AG09319 (cell line): ENCODE measurements at regions not wholly inside any gene's neighbourhood (a gene's known extent, or its start where the extent isn't known, plus 50 kb on each side); places are given as distances from the start of the nearest gene placed in this dataset.
A peak's percentile ranks its signal among the peaks of the same experiment; 100 is the strongest.

Source experiments
- DNase-seq: peaks from one replicate; pipeline ENCODE4 v3.0.0-alpha.2; 2010; ENCODE audit warnings: low read depth; ENCODE audit errors: extremely low read depth
- TF ChIP-seq, protein P1 (sequence below): IDR thresholded peaks from 2 replicates; pipeline ENCODE4 v1.5.1; 2011; ENCODE audit warnings: low read depth, mild to moderate bottlenecking, inconsistent platforms, low read length, moderate library complexity

DNA sequence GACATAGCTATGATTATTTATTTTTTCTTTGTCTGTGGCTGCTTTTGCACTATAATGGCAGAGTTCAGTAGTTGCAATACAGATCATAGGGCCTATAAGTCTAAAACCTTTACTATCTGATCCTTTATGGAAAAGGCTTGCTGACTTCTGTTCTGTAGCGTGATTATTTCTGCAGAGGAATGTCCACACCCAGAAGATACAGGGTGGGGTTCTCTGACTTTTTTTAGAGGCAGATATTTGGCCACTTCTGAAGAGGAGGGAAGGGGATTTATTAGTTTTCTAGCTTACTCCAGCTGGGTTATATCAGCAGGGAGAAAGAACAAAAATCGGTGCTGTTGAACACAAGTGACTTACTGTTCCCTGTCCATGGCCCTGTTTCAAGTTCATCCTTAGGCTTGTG lies 97.6 kb downstream of the RPE65 start:
- TF ChIP-seq, protein P1, sequence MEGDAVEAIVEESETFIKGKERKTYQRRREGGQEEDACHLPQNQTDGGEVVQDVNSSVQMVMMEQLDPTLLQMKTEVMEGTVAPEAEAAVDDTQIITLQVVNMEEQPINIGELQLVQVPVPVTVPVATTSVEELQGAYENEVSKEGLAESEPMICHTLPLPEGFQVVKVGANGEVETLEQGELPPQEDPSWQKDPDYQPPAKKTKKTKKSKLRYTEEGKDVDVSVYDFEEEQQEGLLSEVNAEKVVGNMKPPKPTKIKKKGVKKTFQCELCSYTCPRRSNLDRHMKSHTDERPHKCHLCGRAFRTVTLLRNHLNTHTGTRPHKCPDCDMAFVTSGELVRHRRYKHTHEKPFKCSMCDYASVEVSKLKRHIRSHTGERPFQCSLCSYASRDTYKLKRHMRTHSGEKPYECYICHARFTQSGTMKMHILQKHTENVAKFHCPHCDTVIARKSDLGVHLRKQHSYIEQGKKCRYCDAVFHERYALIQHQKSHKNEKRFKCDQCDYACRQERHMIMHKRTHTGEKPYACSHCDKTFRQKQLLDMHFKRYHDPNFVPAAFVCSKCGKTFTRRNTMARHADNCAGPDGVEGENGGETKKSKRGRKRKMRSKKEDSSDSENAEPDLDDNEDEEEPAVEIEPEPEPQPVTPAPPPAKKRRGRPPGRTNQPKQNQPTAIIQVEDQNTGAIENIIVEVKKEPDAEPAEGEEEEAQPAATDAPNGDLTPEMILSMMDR, result no peak
- DNase-seq, result no peak

DNA sequence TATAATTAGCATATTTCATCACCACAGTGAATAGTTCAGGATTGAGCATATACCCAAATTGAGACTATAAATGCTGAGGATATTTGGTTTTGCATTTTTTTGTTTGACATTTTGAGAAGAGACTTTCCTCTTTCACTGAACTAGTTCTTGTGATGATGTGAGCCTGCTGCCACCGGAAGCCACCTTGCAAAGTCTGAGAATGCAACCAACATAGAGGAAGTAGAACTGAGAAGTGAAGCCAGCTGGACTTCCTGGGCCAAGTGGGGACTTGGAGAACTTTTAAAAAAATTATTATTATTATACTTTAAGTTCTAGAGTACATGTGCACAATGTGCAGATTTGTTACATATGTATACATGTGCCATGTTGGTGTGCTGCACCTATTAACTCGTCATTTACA lies 102.3 kb downstream of the RPE65 start:
- TF ChIP-seq, protein P1, result no peak
- DNase-seq, result no peak

DNA sequence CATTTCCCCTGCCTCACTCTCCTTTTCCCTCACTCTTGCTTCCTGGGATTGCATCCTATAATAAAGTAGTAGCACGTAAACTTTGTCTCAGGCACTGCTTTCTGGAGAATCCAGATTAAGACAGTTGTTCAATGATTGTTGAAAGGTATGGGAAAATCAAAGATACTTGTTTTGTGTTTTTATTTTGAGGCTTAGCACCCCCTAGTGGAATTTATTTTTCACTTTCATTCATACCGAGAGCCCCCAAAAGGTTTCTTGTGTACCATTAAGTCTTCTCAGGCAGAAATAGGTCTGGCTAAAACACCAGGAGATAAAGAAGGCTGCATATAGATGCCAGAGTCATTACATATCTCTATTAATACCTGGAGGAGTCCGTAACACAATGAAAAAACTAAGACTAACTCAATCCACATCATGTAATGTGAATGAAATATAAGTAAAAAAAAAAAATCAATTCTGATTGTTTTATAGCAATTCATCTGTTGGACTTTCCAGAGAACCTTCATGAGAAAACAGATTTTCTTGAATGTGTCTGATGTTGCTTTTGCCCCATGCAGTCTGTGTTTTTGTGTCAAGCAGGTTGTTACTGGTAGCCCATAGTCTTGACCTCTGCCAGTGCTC lies 103.5 kb downstream of the RPE65 start:
- no peak for DNase-seq
- TF ChIP-seq, protein P1, result peak; percentile 38

DNA sequence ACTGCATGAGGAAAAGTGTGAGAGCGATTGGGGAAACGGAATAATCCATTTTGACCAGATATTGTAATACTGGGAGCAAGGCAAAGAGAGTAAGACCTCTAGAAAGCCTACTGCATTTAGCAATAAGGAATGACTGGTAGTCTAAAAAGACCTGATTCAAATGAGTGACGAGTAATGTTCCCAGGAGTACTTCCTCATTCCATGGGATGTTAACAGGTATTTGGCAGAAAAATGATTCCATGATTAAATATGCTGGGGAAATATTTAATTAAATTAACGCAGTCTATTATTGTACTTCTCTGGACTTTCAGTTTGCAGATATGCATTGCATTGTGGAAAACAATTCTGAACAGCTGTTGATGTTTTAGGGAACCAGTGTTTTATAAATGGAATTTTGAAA lies 105.5 kb downstream of the RPE65 start:
- TF ChIP-seq, protein P1, result no peak
- DNase-seq, result no peak

DNA sequence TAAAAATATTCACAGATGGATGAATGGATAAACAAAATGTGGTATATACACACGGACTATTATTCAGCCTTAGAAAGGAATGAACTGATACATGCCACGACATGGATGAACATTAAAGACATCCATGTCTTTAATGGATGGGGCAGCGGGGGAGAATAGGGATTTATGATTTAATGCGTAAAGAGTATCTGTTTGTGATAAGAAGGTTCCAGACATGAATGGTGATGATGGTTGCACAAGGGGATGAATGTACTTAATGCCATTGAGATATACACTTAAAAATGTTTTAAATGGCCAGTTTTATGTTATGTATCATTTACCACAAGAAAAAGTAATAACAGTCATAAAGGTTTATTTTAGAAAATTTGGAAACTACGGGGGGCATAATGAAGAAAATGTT lies 108.6 kb upstream of the WLS start:
- no peak for DNase-seq
- TF ChIP-seq, protein P1, result no peak

DNA sequence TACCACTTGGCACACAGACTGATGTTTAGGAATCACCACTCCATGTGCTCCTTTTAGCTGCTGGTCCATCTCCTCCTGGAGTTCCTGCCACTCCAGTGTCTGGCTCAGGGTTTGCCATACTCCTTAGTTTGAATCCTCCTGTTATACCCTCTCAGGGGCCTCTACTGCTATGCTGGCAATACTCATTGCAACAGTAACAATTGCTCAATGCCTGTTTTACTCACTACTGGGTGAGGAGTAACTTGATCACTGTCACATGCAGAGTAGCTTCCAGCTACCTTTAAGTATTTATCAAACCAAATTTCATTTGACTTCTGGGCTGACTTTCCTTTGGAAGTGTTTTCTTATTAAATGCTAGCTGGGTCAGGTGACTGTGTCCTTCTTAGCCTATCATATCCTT lies 107.2 kb upstream of the WLS start:
- DNase-seq, result no peak
- TF ChIP-seq, protein P1, result no peak

DNA sequence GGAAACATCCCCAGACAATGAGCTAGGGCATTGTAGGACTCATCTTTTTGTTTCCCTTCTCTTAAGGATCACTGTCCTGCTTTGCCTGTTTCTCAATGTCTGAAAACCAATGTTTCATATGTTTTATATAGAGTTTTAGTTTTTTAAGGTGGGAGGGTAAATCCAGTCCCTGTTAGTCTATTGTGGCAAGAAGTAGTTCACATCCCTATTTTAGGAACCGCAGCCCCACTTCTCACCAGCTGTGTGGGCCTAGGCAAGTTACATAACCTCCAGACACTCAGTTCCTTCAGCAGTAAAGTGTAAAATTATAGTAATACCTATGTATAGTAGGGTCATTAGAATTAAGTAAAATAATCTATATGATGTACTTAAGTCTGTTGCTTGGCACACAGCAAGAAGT lies 105.8 kb upstream of the WLS start:
- TF ChIP-seq, protein P1, result no peak
- DNase-seq, result no peak
